ENCODE measurements at regions not wholly inside any gene's neighbourhood (a gene's known extent, or its start where the extent isn't known, plus 50 kb on each side); places are given as distances from the start of the nearest gene placed in this dataset.
A peak's percentile ranks its signal among the peaks of the same experiment; 100 is the strongest.
"Not testable (repeated sequence)": the region's sequence is repeated elsewhere in the genome, so short reads cannot be mapped to it uniquely, and the experiment has no call there.

- DNase-seq: no peak
Measured at GRCh38 chr9:106111039-106111730, 416.8 kb downstream of the TMEM38B start.

DNA sequence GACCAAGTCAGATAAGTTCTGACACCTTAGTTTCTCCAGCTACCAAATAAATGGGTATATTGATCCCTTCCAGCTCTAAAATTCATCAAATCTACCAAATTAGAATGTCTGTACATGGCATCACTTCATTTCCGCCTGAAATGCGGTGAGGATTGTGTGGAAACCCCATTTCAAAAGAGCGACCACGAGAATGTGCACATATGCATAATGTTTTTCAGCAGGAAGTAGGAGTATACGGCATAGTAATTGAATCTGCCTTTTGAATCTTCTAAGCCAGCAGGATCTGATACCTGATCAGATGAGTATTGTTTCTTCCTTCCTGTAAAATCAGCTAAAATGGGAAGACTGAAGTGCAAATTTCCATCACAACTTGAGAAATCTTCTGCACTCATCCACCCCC, 418.6 kb downstream of the TMEM38B start:
- no peak for DNase-seq

DNA sequence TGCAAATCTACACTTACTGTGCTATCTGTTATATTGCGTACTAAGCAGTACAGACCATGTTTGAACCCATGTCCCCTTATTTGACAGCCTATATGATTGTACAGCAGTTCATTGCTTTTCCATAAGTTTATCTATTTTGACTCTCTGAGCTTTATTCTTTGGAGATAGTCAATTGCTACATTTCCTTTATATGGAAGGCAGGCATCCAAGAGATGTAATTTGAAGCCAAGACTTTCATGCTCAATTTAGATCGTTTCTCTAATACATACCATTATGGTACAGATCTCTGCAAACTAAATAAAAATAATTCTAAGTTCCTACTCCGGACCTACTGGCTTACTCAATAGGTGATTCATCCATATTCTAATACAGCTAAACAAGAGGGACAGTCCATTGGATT, 424.8 kb downstream of the TMEM38B start:
- no peak for DNase-seq

DNA sequence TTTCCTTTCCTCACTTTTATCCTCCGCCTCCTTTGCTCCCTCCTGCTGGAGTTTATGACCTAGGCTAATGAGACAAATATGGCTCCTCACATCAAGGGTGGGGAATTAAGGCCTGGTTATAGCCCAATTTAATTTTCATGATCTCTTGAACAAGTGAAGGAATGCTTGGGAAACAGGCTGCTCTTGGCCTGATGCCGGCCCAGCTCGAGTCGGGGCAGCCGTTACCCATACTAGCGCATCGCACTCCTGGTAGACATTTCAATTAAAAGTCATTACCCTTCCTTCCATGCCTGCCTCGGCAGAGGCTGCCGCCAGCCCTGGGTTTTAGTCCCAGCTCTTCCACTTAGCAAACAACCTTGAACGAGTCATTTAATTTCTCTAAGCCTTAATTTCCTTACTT, 425.7 kb downstream of the TMEM38B start:
- no peak for DNase-seq

DNA sequence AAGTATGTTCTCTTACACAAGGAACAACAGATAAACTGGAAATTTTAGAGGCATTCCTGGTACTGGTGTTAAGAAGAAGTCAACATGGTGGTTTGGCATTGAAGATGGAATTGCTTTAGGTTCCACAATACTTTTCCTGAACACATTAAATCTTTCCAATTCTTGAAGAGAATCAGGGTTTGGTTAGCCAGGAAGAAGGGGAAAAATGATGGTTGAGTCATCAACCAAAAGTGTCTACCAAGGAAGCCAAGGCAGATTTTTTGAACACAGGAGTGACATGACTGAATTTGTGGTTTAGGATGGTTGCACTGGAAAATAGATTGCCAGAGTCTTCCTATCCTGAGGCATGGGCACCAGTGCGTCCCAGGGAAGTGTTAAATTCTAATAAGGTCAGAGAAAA, 433.4 kb downstream of the TMEM38B start:
- no peak for DNase-seq

- DNase-seq: no peak
Measured at GRCh38 chr9:106130374-106130773, 436.0 kb downstream of the TMEM38B start.

GRCh38 chr9:106143781-106144180, 449.4 kb downstream of the TMEM38B start:
- DNase-seq: no peak

- DNase-seq: no peak
Measured at GRCh38 chr9:106146066-106146840, 451.9 kb downstream of the TMEM38B start.

- DNase-seq: no peak
Measured at GRCh38 chr9:106146886-106147285, 452.5 kb downstream of the TMEM38B start.

GRCh38 chr9:106149956-106150355, 455.6 kb downstream of the TMEM38B start:
- no peak for DNase-seq

- no peak for DNase-seq
Measured at GRCh38 chr9:106156465-106156864, 462.1 kb downstream of the TMEM38B start.

DNA sequence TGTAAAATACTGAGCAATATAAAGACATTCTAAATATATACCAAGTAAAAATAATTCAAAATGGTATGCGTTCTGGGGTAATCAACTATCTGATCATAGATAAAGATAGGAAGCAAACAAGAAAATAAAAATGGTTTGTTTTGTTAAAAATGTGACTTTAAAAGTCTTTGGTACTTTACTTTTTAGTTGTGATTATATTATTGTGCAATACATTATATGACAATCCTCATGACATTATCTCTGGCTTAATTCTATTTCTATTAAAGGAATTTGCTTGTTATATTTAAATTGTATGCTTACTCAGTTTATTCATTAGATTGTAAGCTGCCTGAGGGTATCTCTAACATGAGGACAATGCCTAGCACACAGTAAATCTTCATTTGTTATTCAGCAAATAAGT, 477.9 kb downstream of the TMEM38B start:
- no peak for DNase-seq

DNA sequence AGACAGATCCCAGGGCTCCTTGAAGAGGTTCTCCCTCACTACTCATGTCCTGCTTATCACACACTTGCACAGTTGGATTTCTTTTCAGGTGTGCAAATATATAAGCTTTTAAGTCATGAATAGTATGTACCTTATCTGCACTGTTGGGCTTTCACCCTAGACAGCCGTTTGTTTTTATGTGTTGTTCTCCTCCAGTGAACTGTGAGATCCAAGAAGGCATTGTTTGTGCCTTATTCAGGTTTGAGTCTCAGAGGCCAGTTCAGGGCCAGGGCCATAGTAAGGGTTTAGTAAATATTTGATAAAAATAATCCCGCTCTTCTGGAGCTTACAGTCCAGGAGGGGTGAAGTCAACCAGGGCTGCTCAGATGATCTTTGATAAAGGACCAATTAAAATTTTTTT, 480.0 kb downstream of the TMEM38B start:
- DNase-seq: no peak

GRCh38 chr9:106177216-106177615, 482.9 kb downstream of the TMEM38B start:
- no peak for DNase-seq

DNA sequence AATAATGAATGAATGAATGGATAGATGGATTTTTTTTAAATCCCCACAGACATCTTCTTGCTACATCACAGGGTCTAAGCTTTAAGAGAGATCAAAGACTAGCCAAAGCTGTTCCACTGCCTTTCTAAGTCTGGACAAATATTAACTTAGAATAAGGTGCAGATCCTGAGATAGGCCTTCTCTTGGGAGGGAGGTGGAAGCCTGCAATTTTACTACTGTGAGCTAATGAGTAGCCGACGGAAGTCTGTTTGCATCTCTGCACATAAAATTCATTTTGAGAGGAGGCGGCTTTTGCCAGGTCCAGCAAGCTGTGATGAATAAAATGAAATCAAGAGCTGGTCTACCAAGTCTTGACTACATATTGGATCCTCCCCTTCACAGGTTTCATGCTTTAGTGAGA, 484.9 kb downstream of the TMEM38B start:
- DNase-seq: no peak

GRCh38 chr9:106203815-106204516, 509.6 kb downstream of the TMEM38B start:
- peak in 1 of 2 donors; percentile 15 for DNase-seq

DNA sequence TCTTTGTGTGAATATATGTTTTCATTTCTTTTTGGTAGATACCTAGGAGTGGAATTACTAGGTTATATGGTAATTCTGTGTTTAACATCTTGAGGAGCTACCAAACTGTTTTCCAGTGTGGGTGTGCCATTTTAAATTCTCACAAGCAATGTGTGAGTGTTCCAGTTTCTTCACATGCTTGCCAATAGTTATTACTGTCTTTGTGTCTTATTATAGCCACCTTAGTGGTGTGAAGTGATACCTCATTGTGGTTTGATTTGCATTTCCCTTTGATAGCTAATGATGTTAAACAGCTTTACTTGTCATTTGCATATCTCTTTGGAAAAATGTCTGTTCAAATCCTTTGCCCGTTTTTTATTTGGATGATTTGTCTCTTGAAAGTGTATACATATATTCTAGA, 513.0 kb downstream of the TMEM38B start:
- DNase-seq: no peak

DNA sequence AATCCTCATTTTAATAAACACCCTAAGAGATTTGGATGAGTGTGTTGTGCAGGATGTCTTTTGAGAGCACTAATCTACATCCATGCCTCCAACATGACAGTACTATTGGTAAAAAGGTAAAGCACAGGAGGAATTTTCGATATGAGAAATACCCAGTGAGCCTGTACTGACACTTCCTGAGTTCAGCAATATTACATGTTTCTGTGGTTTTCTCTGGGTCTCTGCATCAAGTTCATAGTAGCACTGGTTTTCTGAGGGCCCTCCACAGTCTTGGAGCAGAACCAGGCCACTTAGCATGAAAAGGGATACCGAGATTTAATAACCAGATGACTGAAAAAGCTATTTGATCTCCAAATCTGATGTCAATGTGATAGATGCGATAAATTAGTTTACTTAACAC, 524.1 kb downstream of the TMEM38B start:
- DNase-seq: no peak

- no peak for DNase-seq
Measured at GRCh38 chr9:106218854-106219253, 524.5 kb downstream of the TMEM38B start.

DNA sequence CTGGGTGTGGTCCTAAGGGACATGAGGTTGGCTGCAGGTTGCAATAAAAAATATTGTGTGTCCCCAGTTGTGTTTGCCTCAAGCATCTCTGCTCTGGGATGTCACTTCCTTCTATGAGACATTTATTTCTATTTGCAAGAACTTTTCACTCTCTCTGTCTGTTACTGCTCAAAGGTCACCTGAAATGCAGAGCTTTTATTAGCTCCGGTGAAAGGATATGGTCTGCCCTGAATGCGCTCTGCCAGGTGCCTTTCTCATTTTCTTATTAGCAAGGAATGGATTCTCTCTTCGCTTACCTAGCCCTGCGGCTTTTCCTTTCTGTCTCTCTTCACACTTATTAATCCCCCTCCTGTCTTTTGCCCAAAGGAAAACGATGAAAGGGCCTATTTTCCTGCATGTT, 526.1 kb downstream of the TMEM38B start:
- no peak for DNase-seq

DNA sequence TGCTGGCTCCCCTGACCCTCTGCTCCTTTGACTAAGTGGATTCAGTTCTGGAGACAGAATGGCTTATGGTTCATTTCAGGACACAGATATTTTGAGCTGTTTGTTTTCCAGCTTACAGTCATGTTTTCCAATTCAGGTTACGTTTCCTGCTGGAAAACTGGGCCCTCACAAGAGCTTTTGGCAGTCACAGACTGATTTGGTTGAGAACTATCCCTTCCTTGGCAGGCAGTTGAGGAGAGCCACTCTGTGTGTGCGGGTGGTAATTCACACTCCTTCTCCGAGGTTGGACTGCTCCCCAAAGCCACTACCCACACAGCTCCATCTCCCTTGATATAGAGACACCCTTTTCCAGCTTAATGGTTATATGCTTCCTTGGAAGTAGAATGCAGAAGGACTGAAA, 534.5 kb downstream of the TMEM38B start:
- no peak for DNase-seq

DNA sequence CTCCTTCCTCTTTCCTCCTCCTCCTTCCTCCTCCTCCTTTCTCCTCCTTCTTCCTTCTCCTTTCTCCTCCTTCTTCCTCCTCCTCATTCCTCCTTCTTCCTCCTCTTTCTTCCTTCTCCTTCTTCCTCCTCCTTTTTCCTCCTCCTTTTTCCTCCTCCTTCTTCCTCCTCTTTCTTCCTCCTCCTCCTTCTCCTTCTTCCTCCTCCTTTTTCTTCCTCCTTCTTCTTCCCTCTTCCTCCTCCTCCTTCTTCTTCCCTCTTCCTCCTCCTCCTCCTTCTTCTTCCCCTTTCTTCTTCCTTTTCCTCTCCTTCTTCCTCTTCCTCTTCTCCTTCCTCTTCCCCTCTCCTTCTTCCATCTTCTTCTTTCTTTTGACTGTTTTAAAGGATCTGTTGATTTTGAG, 538.8 kb downstream of the TMEM38B start:
- DNase-seq: no peak

GRCh38 chr9:106260908-106261307, 566.6 kb downstream of the TMEM38B start:
- DNase-seq: not testable (repeated sequence)

DNA sequence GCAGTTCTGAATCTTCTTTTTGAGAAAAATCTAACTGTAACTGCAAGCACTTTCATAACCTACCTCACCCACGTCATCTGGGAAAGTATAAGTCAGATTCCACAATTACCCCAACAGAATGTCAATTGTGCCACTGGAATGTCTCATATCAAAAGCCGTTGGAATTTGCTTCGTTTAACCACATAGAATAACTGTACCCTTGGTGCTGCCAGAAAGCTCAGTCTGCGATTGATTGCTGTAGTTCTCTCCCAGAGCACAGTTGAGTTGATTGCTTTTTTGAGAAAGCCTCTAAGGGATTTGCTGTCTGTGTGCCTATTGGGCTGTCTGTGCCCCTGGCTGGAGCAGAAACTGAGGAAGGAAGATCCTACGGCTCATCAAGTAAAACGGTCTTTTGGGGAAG, 583.6 kb downstream of the TMEM38B start:
- DNase-seq: no peak
